Panc1 (cell line): ENCODE measurements at regions not wholly inside any gene's neighbourhood (a gene's known extent, or its start where the extent isn't known, plus 50 kb on each side); places are given as distances from the start of the nearest gene placed in this dataset.

ENCODE experiments used
- ATAC-seq: fragments of 200-7000 bp; cut with Tn5 transposase; 2 replicates; pipeline ENCODE4 v1.9.1; 2020; ENCODE audit warnings: mild to moderate bottlenecking, moderate library complexity
- BruUV-seq: library from RNA; stranded (reverse); fragments of 400-500 nt; replicated peaks from 2 replicates; lab custom pipeline; 2021; lab: Mats Ljungman, UMichigan
- CTCF ChIA-PET: fragments of 300-600 bp; sonication (Branson Sonifier 250); formaldehyde crosslinking; loops from one replicate; lab custom pipeline; 2022; ENCODE audit warnings: antibody characterized with exemption; lab: Charles Lee
- POLR2A ChIA-PET: fragments of 300-600 bp; sonication (Branson Sonifier 250); formaldehyde crosslinking; loops from one replicate; lab custom pipeline; 2022; ENCODE audit warnings: antibody characterized with exemption; lab: Charles Lee
- DNase-seq: peaks from one replicate; pipeline ENCODE4 v3.0.0-alpha.2; 2010; ENCODE audit warnings: low read depth, low spot score
- H3K27ac ChIP-seq: 2 replicates; pipeline ENCODE4 v1.5.1; 2011; ENCODE audit warnings: mild to moderate bottlenecking, low read length, inconsistent platforms
- H3K27me3 ChIP-seq: fragments of 200-500 bp; sonication (Bioruptor generic); 2 replicates; pipeline ENCODE4 v1.6.0; 2014; ENCODE audit warnings: low read length, inconsistent platforms; ENCODE audit not compliant: control insufficient read depth, insufficient read depth
- H3K36me3 ChIP-seq: fragments of 200-500 bp; sonication (Bioruptor generic); 2 replicates; pipeline ENCODE4 v1.5.1; 2014; ENCODE audit warnings: inconsistent platforms, mild to moderate bottlenecking, low read length, moderate library complexity; ENCODE audit not compliant: control insufficient read depth, insufficient read depth
- H3K4me1 ChIP-seq: 2 replicates; pipeline ENCODE4 v1.5.1; 2011; ENCODE audit warnings: inconsistent platforms, mild to moderate bottlenecking, low read length, moderate library complexity; ENCODE audit not compliant: control insufficient read depth, insufficient read depth
- H3K4me3 ChIP-seq, 2 experiments: 2 replicates each; pipeline ENCODE4 v1.5.1; 2011 to 2012; ENCODE audit warnings: low read depth in 2 of 2, low read length in 2 of 2, mild to moderate bottlenecking in 2 of 2, inconsistent platforms in 1 of 2, moderate library complexity in 1 of 2
- H3K9me3 ChIP-seq: fragments of 200-500 bp; sonication (Bioruptor generic); 2 replicates; pipeline ENCODE4 v1.5.1; 2014; ENCODE audit warnings: low read depth, mild to moderate bottlenecking, inconsistent platforms, low read length, moderate library complexity; ENCODE audit not compliant: control insufficient read depth, insufficient read depth
- POLR2AphosphoS5 ChIP-seq: IDR thresholded peaks from 2 replicates; pipeline ENCODE4 v1.6.1; 2012; ENCODE audit warnings: mild to moderate bottlenecking, low read depth, low read length, moderate library complexity
- SIN3A ChIP-seq: IDR thresholded peaks from 2 replicates; pipeline ENCODE4 v1.6.1; 2012; ENCODE audit warnings: low read depth, mild to moderate bottlenecking, low read length, moderate library complexity, borderline replicate concordance; ENCODE audit not compliant: insufficient read depth
- TCF7L2 ChIP-seq: IDR thresholded peaks from 2 replicates; pipeline ENCODE4 v1.6.1; 2011; ENCODE audit warnings: mild to moderate bottlenecking, low read depth, low read length, inconsistent platforms
- in situ Hi-C: cut with HindIII; loops from 2 replicates; pipeline ENCODE4 v1.10.0; 2016; ENCODE audit warnings: low sequenced_read_pairs, low pct_unique_long_range_greater_than_20kb
- intact Hi-C: fragments of 100-400 bp; cut with micrococcal nuclease; formaldehyde crosslinking; loops from one replicate; pipeline ENCODE4 v1.10.0; 2022; ENCODE audit not compliant: unreplicated experiment
- TF ChIP-seq, protein P1 (sequence below), 2 experiments: IDR thresholded peaks; 2 replicates each; pipeline ENCODE4 v1.6.1; 2011 to 2012; ENCODE audit warnings: low read depth in 2 of 2, control low read depth in 1 of 2, low read length in 1 of 2, mild to moderate bottlenecking in 1 of 2, moderate library complexity in 1 of 2; ENCODE audit not compliant: insufficient read depth in 1 of 2
- TF ChIP-seq, protein P2 (sequence below): fragments of 450-650 bp; IDR thresholded peaks from 2 replicates; pipeline ENCODE4 v1.5.1; 2017; ENCODE audit warnings: mild to moderate bottlenecking

DNA sequence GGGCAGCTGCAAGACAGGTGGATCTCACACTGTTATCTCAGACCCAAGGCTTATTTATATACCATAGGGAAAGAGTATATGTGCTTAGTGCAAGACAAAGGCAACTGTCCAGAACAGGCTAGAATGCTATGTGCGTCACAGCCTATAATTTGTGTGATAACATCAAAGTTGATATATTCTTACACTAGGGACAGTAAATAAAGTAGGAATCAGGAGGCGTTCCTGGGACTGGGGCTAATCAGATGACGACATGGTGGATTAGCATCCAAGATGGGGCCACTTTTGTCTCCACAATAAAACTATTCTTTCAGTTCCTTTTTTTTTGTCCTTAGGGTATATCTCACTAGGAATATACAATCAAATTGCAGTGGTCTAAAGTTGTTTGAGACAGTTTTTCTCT is 54.9 kb upstream of the IER3 start:
- POLR2A ChIA-PET, result no interaction called here

DNA sequence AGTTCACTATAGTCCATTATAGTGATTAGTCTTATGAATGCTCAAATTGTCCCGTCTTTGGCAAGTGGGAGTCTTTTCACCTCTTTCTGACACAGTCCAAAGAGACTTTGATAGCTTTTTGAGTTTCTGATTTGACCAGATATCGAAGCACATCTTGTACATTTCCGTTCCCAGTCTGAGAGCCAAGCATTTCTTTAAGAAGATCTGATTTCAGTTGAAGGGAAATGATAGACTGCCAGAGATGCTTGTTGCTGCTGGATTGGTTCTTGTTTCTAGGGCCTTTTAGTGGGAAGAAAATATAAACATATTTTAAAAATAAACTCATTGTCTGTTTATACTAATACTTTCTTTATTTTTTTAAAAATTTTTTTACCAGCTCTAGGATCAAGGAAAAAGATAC is 54.1 kb upstream of the IER3 start:
- H3K9me3 ChIP-seq, result no peaks in the 10 kb centered on the region
- no peaks in the 10 kb centered on the region for H3K27me3 ChIP-seq
- no peaks in the 10 kb centered on the region for H3K36me3 ChIP-seq
- DNase-seq (no peak), ATAC-seq (no peak)
- intact Hi-C loops (no loop called here), in situ Hi-C loops (no loop called here)
- ChIA-PET CTCF (no interaction called here), POLR2A (no interaction called here)
- no TSS peak for BruUV-seq
- no peak overlapping the region for H3K4me3 ChIP-seq
- TF ChIP-seq SIN3A (no peak), POLR2AphosphoS5 (no peak), TCF7L2 (no peak)
- TF ChIP-seq, protein P1, sequence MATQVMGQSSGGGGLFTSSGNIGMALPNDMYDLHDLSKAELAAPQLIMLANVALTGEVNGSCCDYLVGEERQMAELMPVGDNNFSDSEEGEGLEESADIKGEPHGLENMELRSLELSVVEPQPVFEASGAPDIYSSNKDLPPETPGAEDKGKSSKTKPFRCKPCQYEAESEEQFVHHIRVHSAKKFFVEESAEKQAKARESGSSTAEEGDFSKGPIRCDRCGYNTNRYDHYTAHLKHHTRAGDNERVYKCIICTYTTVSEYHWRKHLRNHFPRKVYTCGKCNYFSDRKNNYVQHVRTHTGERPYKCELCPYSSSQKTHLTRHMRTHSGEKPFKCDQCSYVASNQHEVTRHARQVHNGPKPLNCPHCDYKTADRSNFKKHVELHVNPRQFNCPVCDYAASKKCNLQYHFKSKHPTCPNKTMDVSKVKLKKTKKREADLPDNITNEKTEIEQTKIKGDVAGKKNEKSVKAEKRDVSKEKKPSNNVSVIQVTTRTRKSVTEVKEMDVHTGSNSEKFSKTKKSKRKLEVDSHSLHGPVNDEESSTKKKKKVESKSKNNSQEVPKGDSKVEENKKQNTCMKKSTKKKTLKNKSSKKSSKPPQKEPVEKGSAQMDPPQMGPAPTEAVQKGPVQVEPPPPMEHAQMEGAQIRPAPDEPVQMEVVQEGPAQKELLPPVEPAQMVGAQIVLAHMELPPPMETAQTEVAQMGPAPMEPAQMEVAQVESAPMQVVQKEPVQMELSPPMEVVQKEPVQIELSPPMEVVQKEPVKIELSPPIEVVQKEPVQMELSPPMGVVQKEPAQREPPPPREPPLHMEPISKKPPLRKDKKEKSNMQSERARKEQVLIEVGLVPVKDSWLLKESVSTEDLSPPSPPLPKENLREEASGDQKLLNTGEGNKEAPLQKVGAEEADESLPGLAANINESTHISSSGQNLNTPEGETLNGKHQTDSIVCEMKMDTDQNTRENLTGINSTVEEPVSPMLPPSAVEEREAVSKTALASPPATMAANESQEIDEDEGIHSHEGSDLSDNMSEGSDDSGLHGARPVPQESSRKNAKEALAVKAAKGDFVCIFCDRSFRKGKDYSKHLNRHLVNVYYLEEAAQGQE (IDR thresholded peaks at IDR 0.05; ENCODE audit: insufficient read depth in 1 of 2, low read depth in 2 of 2, low read length in 1 of 2), result no peak
- TF ChIP-seq, protein P2, sequence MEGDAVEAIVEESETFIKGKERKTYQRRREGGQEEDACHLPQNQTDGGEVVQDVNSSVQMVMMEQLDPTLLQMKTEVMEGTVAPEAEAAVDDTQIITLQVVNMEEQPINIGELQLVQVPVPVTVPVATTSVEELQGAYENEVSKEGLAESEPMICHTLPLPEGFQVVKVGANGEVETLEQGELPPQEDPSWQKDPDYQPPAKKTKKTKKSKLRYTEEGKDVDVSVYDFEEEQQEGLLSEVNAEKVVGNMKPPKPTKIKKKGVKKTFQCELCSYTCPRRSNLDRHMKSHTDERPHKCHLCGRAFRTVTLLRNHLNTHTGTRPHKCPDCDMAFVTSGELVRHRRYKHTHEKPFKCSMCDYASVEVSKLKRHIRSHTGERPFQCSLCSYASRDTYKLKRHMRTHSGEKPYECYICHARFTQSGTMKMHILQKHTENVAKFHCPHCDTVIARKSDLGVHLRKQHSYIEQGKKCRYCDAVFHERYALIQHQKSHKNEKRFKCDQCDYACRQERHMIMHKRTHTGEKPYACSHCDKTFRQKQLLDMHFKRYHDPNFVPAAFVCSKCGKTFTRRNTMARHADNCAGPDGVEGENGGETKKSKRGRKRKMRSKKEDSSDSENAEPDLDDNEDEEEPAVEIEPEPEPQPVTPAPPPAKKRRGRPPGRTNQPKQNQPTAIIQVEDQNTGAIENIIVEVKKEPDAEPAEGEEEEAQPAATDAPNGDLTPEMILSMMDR, result no peak
- H3K4me1 ChIP-seq, result peaks cover 14% of the 10 kb centered on the region; the same call in 1 of the 2 replicates
- H3K27ac ChIP-seq, result peak overlapping the region; percentile 23; the same call in 1 of the 2 replicates

More for the DNA sequence above, 54.9 kb upstream of the IER3 start:
- no peak for ATAC-seq
- CTCF ChIA-PET, result no interaction called here
- Histone ChIP-seq H3K9me3 (no peaks in the 10 kb centered on the region), H3K4me1 (peaks cover 11% of the 10 kb centered on the region; the same call in 1 of the 2 replicates), H3K36me3 (no peaks in the 10 kb centered on the region), H3K27me3 (no peaks in the 10 kb centered on the region), H3K27ac (0 out of 2 replicates have a peak overlapping the region, but pooled peaks have one; percentile 23), H3K4me3 (no peak overlapping the region)
- no peak for DNase-seq
- in situ Hi-C loops, result no loop called here
- TF ChIP-seq, protein P1 (IDR thresholded peaks at IDR 0.05; ENCODE audit: insufficient read depth in 1 of 2, low read depth in 2 of 2, low read length in 1 of 2), result no peak
- TF ChIP-seq, protein P2, result no peak
- no peak for TF ChIP-seq POLR2AphosphoS5
- TF ChIP-seq TCF7L2, result no peak
- TF ChIP-seq SIN3A, result no peak
- no TSS peak for BruUV-seq
- intact Hi-C loops, result no loop called here
